ENCODE measurements at regions not wholly inside any gene's neighbourhood (a gene's known extent, or its start where the extent isn't known, plus 50 kb on each side); places are given as distances from the start of the nearest gene placed in this dataset.
"Not testable (repeated sequence)": the region's sequence is repeated elsewhere in the genome, so short reads cannot be mapped to it uniquely, and the experiment has no call there.

GRCh38 chr1:72482736-72483413, 200.5 kb upstream of the NEGR1 start:
- no peak for DNase-seq

- DNase-seq = no peak
Measured at GRCh38 chr1:72481420-72481970, 199.2 kb upstream of the NEGR1 start.

DNA sequence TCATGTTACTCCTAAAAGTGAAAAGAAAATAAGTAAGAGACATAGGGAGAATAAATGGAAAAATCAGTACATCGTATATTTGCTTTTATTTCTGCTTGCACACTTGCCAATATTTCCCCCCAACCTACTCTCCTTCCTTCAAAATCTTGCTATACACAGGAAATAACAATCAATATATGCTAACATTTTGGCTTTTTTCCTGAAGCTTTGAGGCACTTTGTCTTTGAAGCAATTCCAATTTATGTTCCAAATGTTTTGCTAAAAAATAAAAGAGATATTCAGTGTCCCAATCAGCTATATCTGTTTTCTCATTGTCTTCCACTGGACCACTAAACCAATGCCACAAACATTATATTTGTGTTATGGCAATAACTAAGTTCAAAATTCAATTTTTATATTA, 184.0 kb upstream of the NEGR1 start:
- no peak for DNase-seq

- no peak for DNase-seq
Measured at GRCh38 chr1:72462186-72462905, 180.0 kb upstream of the NEGR1 start.

GRCh38 chr1:72442262-72442661, 159.9 kb upstream of the NEGR1 start:
- DNase-seq = no peak

- no peak for DNase-seq
Measured at GRCh38 chr1:72439036-72439435, 156.7 kb upstream of the NEGR1 start.

GRCh38 chr1:72438270-72438669, 155.9 kb upstream of the NEGR1 start:
- no peak for DNase-seq

DNA sequence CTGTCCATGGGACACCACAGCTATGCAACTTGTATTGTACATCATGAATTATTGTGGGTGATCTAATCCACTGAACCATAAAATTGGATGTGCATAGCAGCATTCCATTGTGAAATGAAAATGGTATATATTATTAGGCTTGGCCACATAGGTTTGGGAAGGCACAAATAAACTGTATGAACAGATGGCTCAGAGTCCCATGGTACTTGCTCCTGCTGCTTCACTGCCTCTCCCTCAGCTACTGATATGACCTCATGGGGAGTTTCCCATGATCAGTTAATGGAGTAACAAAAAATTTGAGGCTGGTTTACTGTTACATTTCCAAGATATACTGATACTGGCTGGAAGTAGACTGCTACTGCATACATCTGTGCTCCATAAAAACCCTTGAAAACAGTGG, 152.7 kb upstream of the NEGR1 start:
- no peak for DNase-seq

GRCh38 chr1:72434070-72434469, 151.7 kb upstream of the NEGR1 start:
- DNase-seq = no peak

DNA sequence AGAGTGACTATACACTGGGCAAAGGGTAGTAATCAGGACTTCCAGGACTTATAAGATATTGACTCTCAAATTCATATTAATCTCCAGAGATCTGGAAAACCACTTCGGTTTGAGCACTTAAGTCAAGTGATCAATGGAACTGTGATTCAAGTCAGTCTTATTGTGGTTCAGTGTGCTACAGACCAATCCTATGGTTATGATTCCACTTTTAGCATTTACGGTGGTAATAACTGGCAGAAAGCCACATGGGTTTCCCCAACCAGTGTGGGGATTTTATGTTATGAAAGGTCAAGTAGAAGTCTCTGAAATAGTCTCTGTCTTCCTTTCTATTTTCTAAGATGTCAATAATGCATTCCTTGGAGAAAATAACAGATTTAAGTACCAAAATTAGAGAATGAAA, 151.3 kb upstream of the NEGR1 start:
- no peak for DNase-seq

GRCh38 chr1:72432645-72433267, 150.4 kb upstream of the NEGR1 start:
- DNase-seq = no peak

DNA sequence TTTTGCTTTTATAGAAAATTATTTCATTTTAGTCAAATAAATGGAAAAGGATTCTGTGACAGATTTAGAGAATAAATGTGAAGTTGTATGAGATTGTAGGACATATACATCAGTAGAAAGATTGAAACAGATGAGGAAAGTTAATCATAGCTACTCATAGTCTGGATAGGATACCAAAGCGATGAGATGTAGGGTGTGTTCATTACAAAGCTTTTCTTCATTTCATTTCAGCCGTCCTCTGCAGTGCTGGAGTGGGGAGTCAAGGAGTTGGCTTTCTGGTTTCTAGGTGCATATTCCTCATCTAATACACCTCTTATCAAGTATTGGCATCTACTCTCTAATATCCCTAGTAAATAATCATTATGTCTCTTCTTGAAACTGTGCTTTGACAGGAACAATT, 149.5 kb upstream of the NEGR1 start:
- no peak for DNase-seq

GRCh38 chr1:72428276-72428675, 145.9 kb upstream of the NEGR1 start:
- not testable (repeated sequence) for DNase-seq

- no peak for DNase-seq
Measured at GRCh38 chr1:72419229-72419628, 136.9 kb upstream of the NEGR1 start.

DNA sequence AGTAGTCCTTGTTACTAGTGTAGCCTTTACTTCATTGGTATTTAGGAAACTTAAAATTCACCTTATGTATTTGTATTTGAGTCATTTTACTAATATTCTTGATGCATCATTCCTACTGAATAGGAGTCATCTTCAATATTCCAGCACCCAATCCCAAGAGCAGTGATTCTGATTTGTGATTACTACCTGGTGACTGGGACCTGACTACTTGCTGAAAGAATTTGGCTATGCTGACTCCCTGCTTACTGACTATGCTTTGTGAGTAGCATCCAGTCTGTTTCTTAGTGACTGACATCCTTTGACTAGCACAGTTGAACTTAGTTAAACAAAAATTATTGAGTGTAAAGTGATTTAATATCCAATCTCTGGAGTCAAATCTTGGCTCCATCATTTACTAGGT, 129.9 kb upstream of the NEGR1 start:
- DNase-seq = no peak

DNA sequence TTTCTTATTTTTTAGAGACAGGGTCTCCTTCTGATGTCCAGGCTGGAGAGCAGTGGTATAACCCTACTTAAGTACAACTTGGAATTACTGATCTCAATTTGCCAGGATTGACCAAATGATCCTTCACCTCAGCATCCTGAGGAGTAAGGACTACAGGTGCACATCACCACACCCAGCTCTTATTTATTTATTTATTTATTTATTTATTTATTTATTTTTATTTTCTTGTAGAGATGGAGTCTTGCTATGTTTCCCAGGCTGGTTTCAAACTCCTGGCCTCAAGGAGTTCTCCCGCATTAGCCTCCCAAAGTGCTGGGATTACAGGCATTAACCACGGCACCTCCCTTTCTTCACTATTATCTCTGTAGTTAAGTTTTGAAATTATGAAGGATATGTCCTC, 117.5 kb upstream of the NEGR1 start:
- no peak for DNase-seq

DNA sequence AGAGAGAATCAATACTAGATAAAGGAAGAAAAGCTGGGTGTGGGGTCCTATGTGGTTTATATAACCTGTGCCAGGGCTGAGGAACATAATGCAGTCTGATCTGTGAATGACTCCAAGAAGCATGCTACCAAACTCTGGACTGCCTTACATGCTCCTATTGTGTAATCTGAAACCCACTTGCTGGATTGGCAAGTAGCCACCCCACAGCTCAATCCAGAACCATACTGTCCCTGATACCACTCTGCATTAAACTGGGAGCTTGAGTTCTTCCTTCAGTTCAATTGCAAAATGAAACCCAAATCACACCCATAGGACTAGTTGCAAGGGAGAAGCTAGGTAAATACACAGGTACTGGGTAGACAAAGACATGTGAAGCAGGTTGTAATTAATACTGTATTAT, 115.4 kb upstream of the NEGR1 start:
- no peak for DNase-seq

- DNase-seq = no peak
Measured at GRCh38 chr1:72394457-72394856, 112.1 kb upstream of the NEGR1 start.

GRCh38 chr1:72379072-72379471, 96.7 kb upstream of the NEGR1 start:
- DNase-seq = no peak

DNA sequence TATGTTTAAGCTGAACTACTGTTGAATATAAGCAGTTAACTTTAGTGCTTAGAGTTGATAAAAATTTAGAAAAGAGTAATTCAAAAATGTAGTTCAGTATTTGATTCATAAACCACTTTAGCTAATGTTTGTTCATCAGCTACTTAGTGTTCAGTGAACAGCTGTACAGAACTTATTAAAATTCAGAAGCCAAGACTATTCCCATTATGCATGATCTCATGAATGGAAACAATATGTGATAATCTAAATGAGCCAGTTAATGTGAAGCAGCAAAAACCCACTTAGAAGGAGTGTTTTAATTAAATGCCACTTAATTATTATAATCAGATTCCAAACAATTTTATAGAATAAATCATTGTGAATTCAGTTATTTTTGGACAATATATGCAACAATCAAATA, 92.9 kb upstream of the NEGR1 start:
- no peak for DNase-seq

DNA sequence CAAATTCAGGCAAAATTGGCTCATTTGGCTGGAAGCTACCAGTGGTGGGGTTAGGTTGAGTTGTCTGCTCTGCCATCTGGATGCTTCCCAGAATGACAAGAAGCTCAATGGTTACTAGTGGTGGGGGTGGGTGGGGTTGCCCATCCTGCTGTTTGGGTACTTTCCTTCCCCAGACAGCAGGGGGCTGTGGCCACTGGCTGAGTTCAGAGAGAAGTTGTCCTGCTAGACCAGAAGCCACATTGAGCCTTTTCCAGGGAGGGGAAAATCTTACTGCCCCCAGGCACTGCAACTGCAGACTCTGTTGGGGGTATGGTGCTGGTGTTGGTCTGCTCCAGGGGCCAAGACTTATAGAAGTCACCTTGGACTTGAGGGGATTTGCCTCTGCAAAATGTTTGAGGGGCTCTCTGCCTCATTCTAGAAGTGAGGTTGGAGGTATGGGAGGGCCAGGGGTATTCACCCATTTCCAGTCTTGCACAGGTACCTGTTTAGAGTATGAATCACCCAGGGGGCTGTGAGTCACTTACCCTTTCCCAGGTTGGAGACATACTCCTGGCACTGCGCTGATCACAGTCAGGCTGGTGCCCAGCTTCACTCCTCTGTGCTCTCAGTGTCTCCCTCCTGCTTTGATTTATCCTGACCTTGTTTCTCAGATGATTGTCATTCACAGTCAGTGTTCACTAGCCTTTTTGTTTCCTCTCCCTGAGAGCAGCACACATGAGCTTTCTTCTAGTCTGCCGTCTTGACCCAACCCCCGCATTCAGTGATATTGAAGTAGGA, 89.1 kb upstream of the NEGR1 start:
- no peak for DNase-seq

GRCh38 chr1:72370836-72371235, 88.5 kb upstream of the NEGR1 start:
- not testable (repeated sequence) for DNase-seq

Data from T-helper 9 cell (primary cell).